Adrenal gland (tissue), 5 donors: ENCODE measurements at regions not wholly inside any gene's neighbourhood (a gene's known extent, or its start where the extent isn't known, plus 50 kb on each side); places are given as distances from the start of the nearest gene placed in this dataset.

Source experiments
- POLR2A ChIP-seq, 2 donors: fragments of 450-650 bp; IDR thresholded peaks; one replicate each; pipeline ENCODE4 v1.6.1; 2017; ENCODE audit warnings: antibody characterized with exemption in 2 of 2, mild to moderate bottlenecking in 2 of 2, moderate library complexity in 1 of 2
- TF ChIP-seq, protein P1 (sequence below), 6 experiments: fragments of 450-650 bp in 4 of 6; fragments of 200-600 bp in 2 of 6; sonication (generic) in 1 of 6; IDR thresholded peaks; 1 replicate in 5 of 6; 2 replicates in 1 of 6; pipeline versions ENCODE4 v1.5.1 to v1.8.0; 2016 to 2021; ENCODE audit warnings: antibody characterized with exemption in 6 of 6, mild to moderate bottlenecking in 2 of 6, moderate library complexity in 1 of 6
- donor health status: DM: no; HTN: no; CAD: no.

DNA sequence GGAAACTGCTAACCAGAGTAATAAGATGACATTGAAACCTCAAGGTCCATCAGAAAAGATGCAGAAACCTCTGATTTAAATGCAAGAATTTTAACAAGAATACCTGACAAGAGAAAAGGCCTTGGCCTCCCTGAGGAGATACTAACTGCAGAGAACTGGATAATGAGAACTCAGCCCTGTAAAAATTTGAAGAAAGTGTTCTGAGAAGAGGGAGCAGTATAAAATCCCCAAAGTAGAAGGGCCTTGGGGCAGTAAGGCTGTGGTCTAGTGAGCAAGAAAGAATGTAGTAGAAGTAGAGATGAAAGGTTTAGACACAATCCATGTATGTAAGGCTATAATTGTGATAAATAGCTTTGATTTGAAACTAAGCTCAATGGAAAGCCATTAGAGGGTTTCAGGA lies 394.1 kb downstream of the ZBBX start:
- TF ChIP-seq, protein P1, sequence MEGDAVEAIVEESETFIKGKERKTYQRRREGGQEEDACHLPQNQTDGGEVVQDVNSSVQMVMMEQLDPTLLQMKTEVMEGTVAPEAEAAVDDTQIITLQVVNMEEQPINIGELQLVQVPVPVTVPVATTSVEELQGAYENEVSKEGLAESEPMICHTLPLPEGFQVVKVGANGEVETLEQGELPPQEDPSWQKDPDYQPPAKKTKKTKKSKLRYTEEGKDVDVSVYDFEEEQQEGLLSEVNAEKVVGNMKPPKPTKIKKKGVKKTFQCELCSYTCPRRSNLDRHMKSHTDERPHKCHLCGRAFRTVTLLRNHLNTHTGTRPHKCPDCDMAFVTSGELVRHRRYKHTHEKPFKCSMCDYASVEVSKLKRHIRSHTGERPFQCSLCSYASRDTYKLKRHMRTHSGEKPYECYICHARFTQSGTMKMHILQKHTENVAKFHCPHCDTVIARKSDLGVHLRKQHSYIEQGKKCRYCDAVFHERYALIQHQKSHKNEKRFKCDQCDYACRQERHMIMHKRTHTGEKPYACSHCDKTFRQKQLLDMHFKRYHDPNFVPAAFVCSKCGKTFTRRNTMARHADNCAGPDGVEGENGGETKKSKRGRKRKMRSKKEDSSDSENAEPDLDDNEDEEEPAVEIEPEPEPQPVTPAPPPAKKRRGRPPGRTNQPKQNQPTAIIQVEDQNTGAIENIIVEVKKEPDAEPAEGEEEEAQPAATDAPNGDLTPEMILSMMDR (IDR thresholded peaks at IDR 0.05) = no peak
- TF ChIP-seq POLR2A (IDR thresholded peaks at IDR 0.05) = no peak
